PC-3 (cell line): ENCODE measurements at regions not wholly inside any gene's neighbourhood (a gene's known extent, or its start where the extent isn't known, plus 50 kb on each side); places are given as distances from the start of the nearest gene placed in this dataset.
"Not testable (repeated sequence)": the region's sequence is repeated elsewhere in the genome, so short reads cannot be mapped to it uniquely, and the experiment has no call there.

Source experiments
- ATAC-seq: fragments of 200-7000 bp; cut with Tn5 transposase; 2 replicates; pipeline ENCODE4 v1.9.1; 2020; ENCODE audit warnings: mild to moderate bottlenecking, moderate library complexity
- BruUV-seq: library from RNA; stranded (reverse); fragments of 400-500 nt; replicated peaks from 2 replicates; lab custom pipeline; 2021; lab: Mats Ljungman, UMichigan
- CTCF ChIA-PET: fragments of 300-600 bp; sonication (Branson Sonifier 250); formaldehyde crosslinking; loops from one replicate; lab custom pipeline; 2022; ENCODE audit warnings: antibody characterized with exemption; lab: Charles Lee
- POLR2A ChIA-PET: fragments of 300-600 bp; sonication (Branson Sonifier 250); formaldehyde crosslinking; loops from one replicate; lab custom pipeline; 2022; ENCODE audit warnings: antibody characterized with exemption; ENCODE audit not compliant: unreplicated experiment; lab: Charles Lee
- DNase-seq: peaks from one replicate; pipeline ENCODE4 v3.0.0-alpha.2; 2015
- H2AFZ ChIP-seq: fragments of 300-600 bp; sonication (generic); 2 replicates; pipeline ENCODE4 v1.6.0; 2016; ENCODE audit warnings: antibody characterized with exemption, low read length
- H3F3A ChIP-seq: fragments of 300-600 bp; sonication (generic); one replicate; pipeline ENCODE4 v1.6.0; 2017; ENCODE audit warnings: antibody characterized with exemption, low read length, control low read depth, mild to moderate bottlenecking; ENCODE audit not compliant: unreplicated experiment
- H3K27ac ChIP-seq: fragments of 300-600 bp; sonication (generic); 2 replicates; pipeline ENCODE4 v1.5.1; 2016; ENCODE audit warnings: mild to moderate bottlenecking, low read length
- H3K27me3 ChIP-seq: fragments of 300-600 bp; sonication (generic); 2 replicates; pipeline ENCODE4 v1.6.1; 2016; ENCODE audit warnings: low read length, mixed read lengths
- H3K36me3 ChIP-seq: fragments of 300-600 bp; sonication (generic); 2 replicates; pipeline ENCODE4 v1.6.1; 2016; ENCODE audit warnings: low read depth, mixed run types, low read length, mixed read lengths
- H3K4me1 ChIP-seq: fragments of 300-600 bp; sonication (generic); 2 replicates; pipeline ENCODE4 v1.5.1; 2016; ENCODE audit warnings: low read length; ENCODE audit not compliant: insufficient read depth
- H3K4me2 ChIP-seq: fragments of 300-600 bp; sonication (generic); 2 replicates; pipeline ENCODE4 v1.6.0; 2016; ENCODE audit warnings: low read length
- H3K4me3 ChIP-seq: fragments of 300-600 bp; sonication (generic); 2 replicates; pipeline ENCODE4 v1.5.1; 2016; ENCODE audit warnings: mild to moderate bottlenecking, low read length, mixed read lengths
- H3K79me2 ChIP-seq: fragments of 300-600 bp; sonication (generic); 2 replicates; pipeline ENCODE4 v1.6.1; 2017; ENCODE audit warnings: low read length, mixed read lengths
- H3K9ac ChIP-seq: fragments of 300-600 bp; sonication (generic); 2 replicates; pipeline ENCODE4 v1.6.0; 2016; ENCODE audit warnings: mild to moderate bottlenecking, low read length
- H3K9me2 ChIP-seq: fragments of 300-600 bp; sonication (generic); replicated peaks from 2 replicates; pipeline ENCODE4 v1.6.1; 2016; ENCODE audit warnings: mixed run types, low read length, mixed read lengths
- H3K9me3 ChIP-seq: fragments of 300-600 bp; sonication (generic); 2 replicates; pipeline ENCODE4 v1.6.1; 2016; ENCODE audit warnings: low read length, mixed read lengths
- H4K20me1 ChIP-seq: fragments of 300-600 bp; sonication (generic); 2 replicates; pipeline ENCODE4 v1.6.1; 2016; ENCODE audit warnings: low read length, mixed read lengths
- CTCF ChIP-seq: fragments of 300-600 bp; sonication (generic); conservative IDR thresholded peaks from 2 replicates; pipeline ENCODE4 v1.5.1; 2017; ENCODE audit warnings: antibody characterized with exemption, low read depth, mild to moderate bottlenecking, low read length
- EZH2 ChIP-seq: fragments of 300-600 bp; sonication (generic); IDR thresholded peaks from one replicate; pipeline ENCODE4 v1.6.1; 2017; ENCODE audit warnings: antibody characterized with exemption, mild to moderate bottlenecking, low read length; ENCODE audit not compliant: unreplicated experiment
- EZH2phosphoT487 ChIP-seq: fragments of 300-600 bp; sonication (generic); IDR thresholded peaks from 2 replicates; pipeline ENCODE4 v1.6.1; 2018; ENCODE audit warnings: mild to moderate bottlenecking, antibody characterized with exemption, low read length, borderline replicate concordance
- intact Hi-C: fragments of 100-400 bp; cut with micrococcal nuclease; formaldehyde crosslinking; loops from 2 replicates; pipeline ENCODE4 v1.9.0; 2023

- Histone ChIP-seq H3F3A (no peaks in the 10 kb centered on the region), H4K20me1 (no peaks in the 10 kb centered on the region), H3K4me3 (no peak overlapping the region), H3K36me3 (no peaks in the 10 kb centered on the region), H3K27me3 (peaks cover 14% of the 10 kb centered on the region; the same call in 1 of the 2 replicates), H3K27ac (no peak overlapping the region), H3K9me2 (no peaks in the 10 kb centered on the region), H3K79me2 (no peaks in the 10 kb centered on the region), H3K9me3 (no peaks in the 10 kb centered on the region), H3K4me2 (no peak overlapping the region), H3K9ac (no peak overlapping the region), H2AFZ (no peak overlapping the region), H3K4me1 (no peaks in the 10 kb centered on the region)
- no peak for ATAC-seq
- ChIA-PET POLR2A (no interaction called here), CTCF (no interaction called here)
- no peak for DNase-seq
- intact Hi-C loops, result no loop called here
- TF ChIP-seq CTCF, result no peak
- no peak for TF ChIP-seq EZH2phosphoT487
- TF ChIP-seq EZH2, result no peak
- BruUV-seq, result no TSS peak
Observed at GRCh38 chr12:97714107-97714563, 251.5 kb downstream of the RMST start.

DNA sequence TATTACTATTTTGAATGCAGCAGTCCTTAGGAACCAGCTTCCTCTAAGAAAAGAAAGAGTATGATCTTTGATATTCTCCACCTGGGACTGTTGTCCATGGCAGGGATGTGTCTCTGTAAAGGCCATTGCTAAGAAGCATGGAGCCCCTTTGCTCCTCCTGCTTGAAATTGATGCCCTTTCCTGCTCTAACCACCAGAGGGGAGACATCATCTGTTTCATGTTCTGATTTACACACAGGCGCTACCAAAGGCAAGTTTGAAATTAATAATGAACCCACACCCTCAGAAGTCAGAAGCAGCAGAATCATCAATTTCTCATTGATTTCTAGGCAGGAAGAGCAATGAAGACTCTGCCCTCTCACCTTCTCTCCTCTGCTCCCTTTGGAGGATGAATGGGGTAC lies 253.8 kb downstream of the RMST start:
- no peaks in the 10 kb centered on the region for H3K36me3 ChIP-seq
- ATAC-seq, result no peak
- no peaks in the 10 kb centered on the region for H4K20me1 ChIP-seq
- H3K27ac ChIP-seq, result no peak overlapping the region
- no peak overlapping the region for H2AFZ ChIP-seq
- DNase-seq, result peak; percentile 41
- H3K4me1 ChIP-seq, result no peaks in the 10 kb centered on the region
- H3F3A ChIP-seq, result no peaks in the 10 kb centered on the region
- no peak overlapping the region for H3K9ac ChIP-seq
- intact Hi-C loops, result no loop called here
- no peak overlapping the region for H3K4me3 ChIP-seq
- no TSS peak for BruUV-seq
- CTCF ChIA-PET, result no interaction called here
- no peaks in the 10 kb centered on the region for H3K9me3 ChIP-seq
- H3K27me3 ChIP-seq, result peaks cover 24% of the 10 kb centered on the region; the same call in 1 of the 2 replicates
- TF ChIP-seq EZH2, result no peak
- no peak for TF ChIP-seq EZH2phosphoT487
- peak; percentile 51; the same call in 1 of the 2 replicates for TF ChIP-seq CTCF
- no peak overlapping the region for H3K4me2 ChIP-seq
- H3K79me2 ChIP-seq, result no peaks in the 10 kb centered on the region
- POLR2A ChIA-PET, result no interaction called here
- no peaks in the 10 kb centered on the region for H3K9me2 ChIP-seq

- H3K4me2 ChIP-seq, H3K79me2 ChIP-seq, CTCF ChIA-PET, H3K36me3 ChIP-seq, H4K20me1 ChIP-seq, H3K9me3 ChIP-seq, H3K4me1 ChIP-seq, H2AFZ ChIP-seq, ATAC-seq, H3F3A ChIP-seq, H3K27ac ChIP-seq, intact Hi-C loops, H3K4me3 ChIP-seq, H3K9me2 ChIP-seq, POLR2A ChIA-PET, H3K9ac ChIP-seq, BruUV-seq, DNase-seq: not testable (repeated sequence)
- peaks cover 13% of the 10 kb centered on the region; the same call in 1 of the 2 replicates for H3K27me3 ChIP-seq
Observed at GRCh38 chr12:97723801-97724200, 261.2 kb downstream of the RMST start.
